NCI-H2196 (cell line): ENCODE measurements at regions not wholly inside any gene's neighbourhood (a gene's known extent, or its start where the extent isn't known, plus 50 kb on each side); places are given as distances from the start of the nearest gene placed in this dataset.

Experiments used
- DNase-seq: peaks from one replicate; lab custom pipeline; 2025; ENCODE audit not compliant: unreplicated experiment; lab: John Stamatoyannopoulos, UW

DNA sequence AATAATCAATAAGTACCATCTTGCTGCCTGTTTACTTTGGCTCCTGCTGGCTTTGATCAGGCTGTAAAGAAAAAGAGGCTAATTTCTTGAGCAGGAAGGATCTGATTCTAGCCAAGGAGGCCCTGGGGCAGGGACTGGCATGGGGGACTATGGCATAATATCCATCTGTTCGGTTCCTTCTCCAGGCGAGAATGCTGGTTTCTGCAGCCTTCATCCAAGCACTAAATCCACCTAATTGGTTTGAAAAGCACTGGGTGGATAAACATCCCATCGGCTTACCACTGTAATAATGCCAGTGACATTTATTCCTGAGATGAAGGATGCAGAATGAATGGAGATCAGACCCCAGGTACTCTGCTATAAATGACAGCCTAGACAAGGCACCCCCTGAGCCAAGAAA lies 180.0 kb upstream of the ASIC2 start:
- DNase-seq: no peak

- DNase-seq: no peak
Observed at GRCh38 chr17:33474789-33475188, 181.7 kb upstream of the ASIC2 start.

DNA sequence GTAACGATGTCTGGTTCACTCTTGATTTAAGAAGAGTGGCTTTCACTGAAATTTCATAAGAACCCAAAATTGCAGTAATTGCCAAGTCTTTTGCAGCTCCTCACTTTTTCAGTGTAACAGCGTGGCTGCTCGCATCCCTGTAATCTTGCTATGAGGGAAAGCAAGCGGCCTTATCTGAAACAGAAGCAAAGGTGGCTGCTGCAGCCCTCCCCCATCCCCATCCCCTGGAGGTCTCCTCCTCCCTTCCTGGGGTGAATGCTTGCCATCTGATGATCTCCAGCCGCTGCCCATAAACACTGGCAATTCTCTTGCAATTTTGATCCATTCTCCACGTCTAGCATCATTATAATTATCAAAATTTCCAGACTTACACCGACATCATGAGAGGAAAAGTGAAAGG lies 182.5 kb upstream of the ASIC2 start:
- no peak for DNase-seq

DNA sequence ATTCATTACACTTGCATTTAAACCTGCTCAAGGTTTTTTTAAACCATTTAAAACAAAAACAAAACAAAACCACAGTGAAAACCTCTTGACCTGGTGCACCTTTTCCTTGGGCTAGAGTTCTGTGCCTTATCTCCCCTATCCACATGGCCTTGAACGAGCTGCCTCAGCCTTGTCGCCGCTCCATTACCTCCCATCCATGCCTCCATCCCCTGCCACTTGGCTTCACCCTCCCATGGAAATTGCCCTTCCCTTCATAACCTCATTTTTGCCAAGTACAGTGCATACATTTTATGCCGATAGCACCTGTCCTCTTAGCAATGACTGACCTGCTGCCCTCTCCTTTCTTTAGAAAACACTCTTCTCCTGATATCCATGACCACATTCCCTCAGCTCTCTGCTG lies 188.6 kb upstream of the ASIC2 start:
- no peak for DNase-seq

DNA sequence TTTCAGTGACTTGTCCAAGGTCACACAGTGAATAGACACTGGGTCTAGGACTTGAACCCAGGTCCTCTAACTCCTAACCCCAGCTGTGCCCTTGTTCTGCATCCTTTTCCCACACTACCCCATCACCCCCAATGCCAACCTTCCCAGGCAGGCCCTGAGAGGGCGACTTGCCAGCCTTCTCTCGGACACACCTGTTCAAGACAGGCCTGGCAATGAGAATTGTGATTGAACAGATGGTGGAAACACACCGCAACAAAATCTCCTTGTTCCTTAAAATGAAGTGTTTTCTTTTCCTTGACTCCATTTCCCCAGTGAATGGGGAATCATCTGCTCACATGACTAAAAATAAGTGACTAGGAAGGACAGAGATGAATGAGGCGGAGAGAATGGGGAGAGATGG lies 189.5 kb upstream of the ASIC2 start:
- no peak for DNase-seq

DNA sequence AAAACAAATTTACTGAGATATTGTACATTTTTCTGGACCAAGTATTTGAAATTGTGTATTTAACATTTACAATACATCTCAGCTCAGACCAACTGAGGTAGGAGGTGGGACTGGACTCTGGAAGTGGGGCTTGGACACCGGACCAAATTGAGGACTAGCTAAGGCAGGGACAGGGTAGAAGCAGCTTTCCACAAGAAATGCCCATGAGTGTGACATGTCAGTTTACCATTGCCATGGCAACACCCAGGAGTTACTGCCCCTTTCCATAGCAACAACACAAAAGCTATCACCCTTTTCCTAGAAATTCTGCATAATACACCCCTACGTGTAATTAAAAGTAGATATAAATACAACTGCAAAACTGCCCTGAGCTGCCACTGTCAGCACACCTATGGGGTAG lies 191.5 kb upstream of the ASIC2 start:
- DNase-seq: no peak

DNA sequence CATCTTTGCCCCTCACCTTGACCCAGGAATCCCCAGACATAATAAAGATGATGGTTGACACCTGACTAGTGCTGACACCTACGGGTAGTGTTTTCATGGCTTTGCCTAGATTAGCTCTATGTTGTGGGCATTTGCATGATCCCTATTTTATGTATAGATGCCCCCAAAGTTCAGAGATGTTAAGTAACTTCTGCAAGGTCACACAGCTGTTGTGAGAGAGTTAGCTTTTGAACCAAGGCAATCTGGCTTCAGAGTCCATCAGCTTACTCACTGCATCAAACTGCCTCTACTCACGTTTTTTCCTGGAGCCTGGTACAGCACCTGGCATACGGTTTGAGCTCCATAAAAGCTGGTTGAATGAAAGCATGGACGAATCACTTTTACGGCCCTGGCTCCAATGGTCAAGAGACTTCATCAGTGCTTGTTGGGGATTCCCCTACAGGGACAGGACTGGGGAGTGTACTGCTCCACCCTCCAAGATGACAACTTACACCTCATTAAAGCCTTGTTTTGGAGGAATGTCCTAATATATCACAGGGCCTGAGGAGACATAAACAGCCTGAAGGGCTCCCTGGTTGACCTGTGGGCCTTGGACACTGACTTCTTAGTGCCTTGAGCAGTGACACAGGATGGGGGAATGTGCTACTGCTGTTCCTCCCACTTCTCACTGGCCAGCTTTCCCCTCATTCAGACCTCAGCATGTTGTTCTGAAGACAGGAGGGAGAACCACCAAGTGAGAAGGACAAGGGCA lies 193.2 kb upstream of the ASIC2 start:
- no peak for DNase-seq

- DNase-seq: no peak
Observed at GRCh38 chr17:33487187-33487879, 194.2 kb upstream of the ASIC2 start.

DNA sequence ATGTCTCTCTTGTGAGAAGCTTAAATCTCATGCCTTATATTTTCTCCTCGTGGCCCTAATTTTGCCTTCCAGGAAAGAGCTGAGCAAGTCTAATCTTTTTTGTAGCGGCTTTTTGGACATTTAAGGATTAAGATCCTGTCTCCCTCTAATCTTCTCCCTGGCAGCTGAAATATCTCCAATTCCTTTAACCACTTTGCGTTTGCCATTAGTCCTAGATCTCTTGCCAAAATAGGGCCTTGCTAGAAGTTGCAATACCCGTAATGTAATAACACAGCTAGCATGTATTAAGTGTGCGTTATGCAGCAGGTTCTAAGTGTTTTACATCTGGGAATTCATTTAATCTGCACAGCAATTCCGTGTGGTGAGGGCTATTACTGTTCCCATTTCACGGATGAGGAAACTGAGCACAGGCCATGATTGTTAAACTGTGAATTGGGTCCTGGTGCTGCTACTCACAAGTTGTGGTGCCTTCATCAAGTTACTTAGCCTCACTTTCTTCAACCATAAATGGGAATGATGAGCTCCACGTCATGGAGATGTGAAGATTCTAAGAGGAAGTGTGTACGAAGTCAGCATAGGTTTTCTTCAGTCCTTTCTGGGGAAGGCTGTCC lies 198.9 kb upstream of the ASIC2 start:
- DNase-seq: no peak

GRCh38 chr17:33492731-33493265 lies 199.7 kb upstream of the ASIC2 start:
- no peak for DNase-seq

- DNase-seq: no peak
Observed at GRCh38 chr17:33493566-33493965, 200.5 kb upstream of the ASIC2 start.

GRCh38 chr17:33494151-33494550 lies 201.1 kb upstream of the ASIC2 start:
- no peak for DNase-seq

DNA sequence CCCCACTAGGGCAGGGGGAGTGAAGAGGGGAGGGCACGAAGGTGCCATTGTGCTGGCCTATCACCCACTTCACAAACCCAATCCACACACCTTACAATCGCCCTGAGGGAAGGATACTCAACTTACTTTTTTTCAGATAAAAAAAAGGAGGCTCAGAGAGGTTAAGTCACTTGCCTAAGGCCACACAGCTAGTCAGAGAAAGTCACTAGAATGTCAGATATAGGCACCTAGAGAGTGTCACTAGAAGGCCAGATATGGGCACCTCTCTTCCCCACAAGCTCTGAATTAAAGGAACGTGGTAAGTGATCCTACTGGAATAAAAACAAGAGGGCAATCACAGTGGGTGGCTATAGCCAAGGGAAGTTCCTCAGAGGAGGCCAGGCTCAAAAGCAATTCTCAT lies 204.5 kb upstream of the ASIC2 start:
- no peak for DNase-seq

DNA sequence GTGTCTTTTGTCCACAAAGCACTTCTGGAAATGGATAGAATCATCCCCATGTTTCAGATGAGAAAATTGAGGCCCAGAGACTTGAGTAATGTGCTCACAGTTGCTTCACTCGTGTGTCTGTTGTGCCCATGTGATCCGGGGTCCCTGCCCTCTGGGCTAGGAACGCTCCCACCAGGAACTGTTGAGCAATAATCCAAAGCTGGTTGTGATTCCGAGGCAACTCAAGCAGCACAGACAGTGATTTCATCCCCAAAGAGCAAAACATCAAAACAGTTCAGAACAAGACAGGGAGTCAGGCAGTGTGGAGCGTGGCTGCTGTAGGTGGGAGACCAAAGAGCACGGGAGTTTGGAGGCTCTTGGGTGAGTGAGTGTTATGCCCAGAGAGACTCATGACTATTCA lies 205.0 kb upstream of the ASIC2 start:
- no peak for DNase-seq

DNA sequence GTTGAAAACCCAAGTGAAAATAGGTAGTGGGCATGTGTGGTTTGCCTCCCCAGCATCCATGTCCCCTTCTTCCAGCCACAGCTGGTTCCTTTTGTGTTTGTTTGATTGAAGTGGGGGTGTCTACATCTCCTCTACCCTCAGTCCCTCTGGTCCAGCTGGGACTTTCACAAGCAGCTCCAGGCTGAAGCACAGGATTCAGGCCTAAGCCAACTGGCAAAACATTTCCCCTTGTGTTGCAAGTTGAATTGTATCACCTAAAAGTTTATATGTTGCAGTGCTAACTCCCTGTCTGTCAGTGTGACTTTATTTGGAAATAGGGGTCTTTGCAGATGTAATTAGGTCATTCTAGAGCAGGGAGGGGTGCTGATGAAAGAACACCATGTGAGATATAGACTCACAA lies 205.9 kb upstream of the ASIC2 start:
- DNase-seq: no peak

GRCh38 chr17:33500151-33500550 lies 207.1 kb upstream of the ASIC2 start:
- no peak for DNase-seq

DNA sequence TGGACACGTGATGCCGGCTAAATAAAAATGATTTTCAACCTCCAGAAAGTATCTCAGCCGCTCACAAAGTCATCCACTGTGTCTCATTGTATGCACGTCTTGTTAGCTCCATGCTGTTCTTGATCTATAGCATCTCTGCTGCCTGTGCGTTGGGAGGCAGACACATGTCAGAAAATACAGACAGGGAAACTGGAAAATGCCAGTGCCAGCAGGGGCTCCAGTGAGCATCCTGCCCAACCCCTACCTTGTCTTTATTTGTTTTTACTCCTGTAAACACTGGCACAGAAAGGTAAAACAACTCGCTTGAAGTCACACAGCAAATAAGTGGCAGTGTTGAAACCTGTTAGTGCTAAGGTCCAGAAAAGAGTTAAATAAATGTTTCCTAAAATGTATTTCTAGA lies 208.1 kb upstream of the ASIC2 start:
- no peak for DNase-seq

DNA sequence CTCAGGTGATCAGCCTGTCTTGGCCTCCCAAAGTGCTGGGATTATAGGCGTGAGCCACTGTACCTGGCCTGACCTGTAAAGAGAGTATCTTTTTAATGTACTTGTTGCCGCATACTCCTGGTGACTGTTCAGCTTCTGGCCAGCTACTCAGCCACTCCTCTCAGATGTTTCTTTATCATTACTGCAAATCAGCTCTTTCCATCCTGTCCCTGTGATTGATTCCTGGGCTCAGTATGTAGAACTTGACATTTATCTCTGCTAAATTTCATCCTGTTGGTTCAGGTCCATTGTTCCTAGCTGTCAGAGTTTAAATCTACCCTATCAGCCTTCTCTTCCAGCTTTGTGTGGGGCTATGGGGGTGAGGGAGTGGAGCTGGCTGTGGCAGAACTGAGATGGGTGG lies 211.5 kb upstream of the ASIC2 start:
- no peak for DNase-seq

DNA sequence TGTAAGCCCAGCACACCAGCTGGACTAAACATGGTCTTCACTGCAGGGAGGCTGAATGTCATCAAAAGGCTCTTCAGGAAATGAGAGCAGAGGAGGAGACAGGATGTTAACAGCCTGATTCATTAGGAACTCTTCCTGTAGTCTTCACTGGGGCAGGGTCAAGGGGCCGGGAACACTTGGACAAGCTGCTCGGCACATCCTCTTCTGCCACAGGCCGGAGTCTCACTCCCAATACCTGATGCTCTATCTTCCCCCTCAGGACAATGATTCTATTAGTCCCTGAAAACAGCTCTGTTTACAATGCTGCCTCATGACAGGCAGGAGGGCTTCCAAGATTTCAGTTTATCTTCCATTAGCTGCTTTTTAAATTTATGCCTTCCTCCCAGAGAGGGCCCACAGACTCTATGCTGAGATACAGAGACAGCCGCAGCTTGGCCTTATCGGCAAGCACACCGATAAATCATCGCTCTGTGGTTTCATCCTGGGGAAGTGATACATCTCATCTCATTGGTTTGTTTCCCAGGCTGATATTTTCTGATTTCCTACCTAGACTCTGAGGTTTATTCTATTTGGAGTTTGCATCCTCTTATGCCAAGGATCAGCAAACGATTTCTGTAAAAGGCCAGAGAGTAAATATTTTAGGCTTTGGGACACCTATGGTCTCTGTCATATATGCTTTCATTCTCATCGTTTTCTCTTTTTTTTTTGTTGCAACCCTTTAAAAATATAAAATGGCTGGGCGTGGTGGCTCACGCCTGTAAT lies 214.0 kb upstream of the ASIC2 start:
- no peak for DNase-seq

GRCh38 chr17:33508215-33508614 lies 215.1 kb upstream of the ASIC2 start:
- no peak for DNase-seq

DNA sequence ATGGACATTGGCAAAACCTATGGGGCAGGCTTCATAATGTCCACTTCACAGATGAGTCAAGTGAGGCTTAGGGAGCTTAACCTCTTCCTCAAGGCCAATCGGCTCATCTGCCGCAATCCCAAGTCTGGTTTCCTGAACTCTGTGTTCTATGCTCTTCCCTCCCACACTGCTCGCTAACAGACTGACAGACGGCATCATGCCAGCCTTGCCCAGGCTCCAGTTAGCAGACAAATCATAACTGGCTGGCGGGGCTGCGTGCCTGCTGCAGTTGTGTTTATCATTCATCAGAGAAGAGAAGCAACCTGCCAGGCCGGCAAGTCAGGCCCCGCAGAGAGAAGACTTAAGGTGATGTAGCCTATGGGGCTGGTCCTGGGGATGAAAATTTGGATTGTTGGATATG lies 216.2 kb upstream of the ASIC2 start:
- DNase-seq: no peak
